ENCODE measurements at regions not wholly inside any gene's neighbourhood (a gene's known extent, or its start where the extent isn't known, plus 50 kb on each side); places are given as distances from the start of the nearest gene placed in this dataset.

DNA sequence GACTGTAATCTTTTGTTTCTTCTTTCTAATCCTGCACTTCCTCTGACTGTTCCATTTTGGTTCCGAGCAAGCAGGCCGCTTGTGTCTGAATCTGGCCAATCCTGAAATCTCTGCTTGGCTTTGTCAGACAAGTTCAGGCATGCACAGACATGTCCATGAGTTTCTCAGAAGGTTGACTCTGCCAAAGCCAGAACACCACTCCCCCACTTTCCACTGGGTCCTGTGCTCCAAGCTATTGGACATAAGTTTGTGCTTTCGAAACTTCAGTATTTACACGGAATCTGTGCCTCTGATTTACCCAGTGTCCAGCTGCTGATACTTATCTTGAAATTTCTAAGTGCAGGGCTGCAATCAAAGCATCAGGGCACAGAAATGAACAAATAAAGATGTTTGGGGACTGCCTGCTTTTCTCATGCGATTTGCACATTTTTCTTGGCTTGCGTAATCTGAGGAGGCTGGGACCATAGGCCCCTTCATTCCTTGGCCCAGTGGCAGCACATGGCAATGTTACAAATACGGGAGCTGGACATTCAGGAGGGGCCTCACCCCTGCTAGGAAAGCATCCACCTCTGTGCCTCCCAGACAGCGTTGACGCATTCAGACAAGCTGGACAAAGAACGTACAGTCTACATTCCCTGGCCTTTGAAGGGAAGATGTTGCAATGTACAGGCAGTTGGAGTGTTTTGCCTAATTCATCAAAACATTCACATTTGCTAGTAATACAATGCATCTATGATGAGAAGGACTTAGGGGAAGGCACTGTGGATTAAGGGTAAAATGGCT, 209.2 kb upstream of the PAPPA start (continued):
- TF ChIP-seq, protein P1, sequence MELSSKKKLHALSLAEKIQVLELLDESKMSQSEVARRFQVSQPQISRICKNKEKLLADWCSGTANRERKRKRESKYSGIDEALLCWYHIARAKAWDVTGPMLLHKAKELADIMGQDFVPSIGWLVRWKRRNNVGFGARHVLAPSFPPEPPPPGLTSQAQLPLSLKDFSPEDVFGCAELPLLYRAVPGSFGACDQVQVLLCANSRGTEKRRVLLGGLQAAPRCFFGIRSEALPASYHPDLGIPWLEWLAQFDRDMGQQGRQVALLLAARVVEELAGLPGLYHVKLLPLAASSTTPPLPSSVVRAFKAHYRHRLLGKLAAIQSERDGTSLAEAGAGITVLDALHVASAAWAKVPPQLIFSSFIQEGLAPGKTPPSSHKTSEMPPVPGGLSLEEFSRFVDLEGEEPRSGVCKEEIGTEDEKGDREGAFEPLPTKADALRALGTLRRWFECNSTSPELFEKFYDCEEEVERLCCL (CRISPR knock-in tag; IDR thresholded peaks at IDR 0.05; ENCODE audit: borderline replicate concordance): no peak
- TF ChIP-seq ZNF839 (CRISPR knock-in tag; IDR thresholded peaks at IDR 0.05; ENCODE audit: borderline replicate concordance) (no peak), RXRB (CRISPR knock-in tag; IDR thresholded peaks at IDR 0.05; ENCODE audit: borderline replicate concordance) (0 out of 2 replicates have a peak, but pooled peaks have one; percentile 33), ZNF318 (CRISPR knock-in tag; IDR thresholded peaks at IDR 0.05) (no peak), TOE1 (CRISPR knock-in tag; IDR thresholded peaks at IDR 0.05) (no peak), RNF2 (conservative IDR thresholded peaks at IDR 0.05; ENCODE audit: low read depth) (0 out of 2 replicates have a peak, but pooled peaks have one; percentile 35), NCOA1 (CRISPR knock-in tag; IDR thresholded peaks at IDR 0.05) (peak; percentile 76; the same call in 1 of the 2 replicates), TCF7 (IDR thresholded peaks at IDR 0.05; ENCODE audit: low read depth) (peak; percentile 85), ATM (IDR thresholded peaks at IDR 0.05; ENCODE audit: borderline replicate concordance) (no peak), E2F2 (CRISPR knock-in tag; IDR thresholded peaks at IDR 0.05; ENCODE audit: borderline replicate concordance) (no peak), SIN3A (IDR thresholded peaks at IDR 0.05; ENCODE audit: borderline replicate concordance, low read depth, low read length) (peak; percentile 41; the same call in 1 of the 2 replicates), ZNF660 (CRISPR knock-in tag; IDR thresholded peaks at IDR 0.05; ENCODE audit: borderline replicate concordance, low read depth) (no peak), REXO4 (CRISPR knock-in tag; IDR thresholded peaks at IDR 0.05; ENCODE audit: borderline replicate concordance) (no peak), ZNF691 (CRISPR knock-in tag; IDR thresholded peaks at IDR 0.05; ENCODE audit: borderline replicate concordance, low read depth) (no peak)
- TF ChIP-seq, protein P2, sequence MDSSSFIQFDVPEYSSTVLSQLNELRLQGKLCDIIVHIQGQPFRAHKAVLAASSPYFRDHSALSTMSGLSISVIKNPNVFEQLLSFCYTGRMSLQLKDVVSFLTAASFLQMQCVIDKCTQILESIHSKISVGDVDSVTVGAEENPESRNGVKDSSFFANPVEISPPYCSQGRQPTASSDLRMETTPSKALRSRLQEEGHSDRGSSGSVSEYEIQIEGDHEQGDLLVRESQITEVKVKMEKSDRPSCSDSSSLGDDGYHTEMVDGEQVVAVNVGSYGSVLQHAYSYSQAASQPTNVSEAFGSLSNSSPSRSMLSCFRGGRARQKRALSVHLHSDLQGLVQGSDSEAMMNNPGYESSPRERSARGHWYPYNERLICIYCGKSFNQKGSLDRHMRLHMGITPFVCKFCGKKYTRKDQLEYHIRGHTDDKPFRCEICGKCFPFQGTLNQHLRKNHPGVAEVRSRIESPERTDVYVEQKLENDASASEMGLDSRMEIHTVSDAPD (CRISPR knock-in tag; IDR thresholded peaks at IDR 0.05): peak; percentile 88
